Mucosa of descending colon (tissue), 3 donors: ENCODE measurements at regions not wholly inside any gene's neighbourhood (a gene's known extent, or its start where the extent isn't known, plus 50 kb on each side); places are given as distances from the start of the nearest gene placed in this dataset.

ENCODE experiments used
- ATAC-seq: fragments of 200-7000 bp; cut with Tn5 transposase; one replicate; pipeline ENCODE4 v1.9.1; 2020; ENCODE audit warnings: mild to moderate bottlenecking, moderate library complexity
- DNase-seq, 3 donors: peaks; one replicate each; pipeline ENCODE4 v3.0.0-alpha.2; 2020
- H3K36me3 ChIP-seq: fragments of 200-600 bp; one replicate; pipeline ENCODE4 v1.8.0; 2021; ENCODE audit warnings: low read depth, mild to moderate bottlenecking
- H3K4me1 ChIP-seq: fragments of 200-600 bp; one replicate; pipeline ENCODE4 v1.8.0; 2021; ENCODE audit warnings: low read depth, mild to moderate bottlenecking
- H3K4me3 ChIP-seq: fragments of 200-600 bp; one replicate; pipeline ENCODE4 v1.8.0; 2021; ENCODE audit warnings: mild to moderate bottlenecking
- H3K9me3 ChIP-seq: fragments of 200-600 bp; one replicate; pipeline ENCODE4 v1.8.0; 2021; ENCODE audit warnings: mild to moderate bottlenecking
- intact Hi-C, 2 donors: fragments of 100-400 bp; cut with DNase I in 1 of 2; cut with micrococcal nuclease in 1 of 2; formaldehyde crosslinking; loops; one replicate each; pipeline versions ENCODE4 v1.11.0 to v1.11.1; 2022; cut with DNase I, micrococcal nuclease
- TF ChIP-seq, protein P1 (sequence below): fragments of 200-600 bp; IDR thresholded peaks from one replicate; pipeline ENCODE4 v1.8.0; 2022; ENCODE audit warnings: antibody characterized with exemption, mild to moderate bottlenecking
- donor health status: DM: no; HTN: no; CAD: no; lungs with moderate emphysema.
- donor health status: DM: no; HTN: no; CAD: no.
- donor health status: DM: no; HTN: yes; CAD: no.

DNA sequence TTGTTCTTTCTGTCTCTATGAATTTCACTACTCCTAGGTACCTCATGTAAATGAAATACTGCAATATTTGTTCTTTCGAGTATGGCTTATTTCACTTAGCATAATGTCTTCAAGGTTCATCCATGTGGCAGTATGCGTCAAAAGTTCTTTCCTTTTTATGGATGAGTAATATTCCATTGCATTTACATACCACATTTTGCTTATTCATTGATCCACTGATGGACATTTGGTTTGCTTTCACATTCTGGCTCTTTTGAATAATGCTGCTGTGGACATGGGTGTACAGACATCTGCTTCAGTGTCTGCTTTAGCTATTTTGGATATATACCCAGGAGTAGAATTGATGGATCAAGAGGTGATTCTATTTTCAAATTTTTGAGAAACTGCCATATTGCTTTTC is 144.2 kb upstream of the PAPPA start:
- DNase-seq: no peak
- Histone ChIP-seq H3K36me3 (no peaks in the 10 kb centered on the region), H3K4me3 (no peak overlapping the region), H3K9me3 (no peaks in the 10 kb centered on the region), H3K4me1 (no peaks in the 10 kb centered on the region)
- TF ChIP-seq, protein P1, sequence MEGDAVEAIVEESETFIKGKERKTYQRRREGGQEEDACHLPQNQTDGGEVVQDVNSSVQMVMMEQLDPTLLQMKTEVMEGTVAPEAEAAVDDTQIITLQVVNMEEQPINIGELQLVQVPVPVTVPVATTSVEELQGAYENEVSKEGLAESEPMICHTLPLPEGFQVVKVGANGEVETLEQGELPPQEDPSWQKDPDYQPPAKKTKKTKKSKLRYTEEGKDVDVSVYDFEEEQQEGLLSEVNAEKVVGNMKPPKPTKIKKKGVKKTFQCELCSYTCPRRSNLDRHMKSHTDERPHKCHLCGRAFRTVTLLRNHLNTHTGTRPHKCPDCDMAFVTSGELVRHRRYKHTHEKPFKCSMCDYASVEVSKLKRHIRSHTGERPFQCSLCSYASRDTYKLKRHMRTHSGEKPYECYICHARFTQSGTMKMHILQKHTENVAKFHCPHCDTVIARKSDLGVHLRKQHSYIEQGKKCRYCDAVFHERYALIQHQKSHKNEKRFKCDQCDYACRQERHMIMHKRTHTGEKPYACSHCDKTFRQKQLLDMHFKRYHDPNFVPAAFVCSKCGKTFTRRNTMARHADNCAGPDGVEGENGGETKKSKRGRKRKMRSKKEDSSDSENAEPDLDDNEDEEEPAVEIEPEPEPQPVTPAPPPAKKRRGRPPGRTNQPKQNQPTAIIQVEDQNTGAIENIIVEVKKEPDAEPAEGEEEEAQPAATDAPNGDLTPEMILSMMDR: no peak
- ATAC-seq: no peak
- intact Hi-C loops: no loop called here

DNA sequence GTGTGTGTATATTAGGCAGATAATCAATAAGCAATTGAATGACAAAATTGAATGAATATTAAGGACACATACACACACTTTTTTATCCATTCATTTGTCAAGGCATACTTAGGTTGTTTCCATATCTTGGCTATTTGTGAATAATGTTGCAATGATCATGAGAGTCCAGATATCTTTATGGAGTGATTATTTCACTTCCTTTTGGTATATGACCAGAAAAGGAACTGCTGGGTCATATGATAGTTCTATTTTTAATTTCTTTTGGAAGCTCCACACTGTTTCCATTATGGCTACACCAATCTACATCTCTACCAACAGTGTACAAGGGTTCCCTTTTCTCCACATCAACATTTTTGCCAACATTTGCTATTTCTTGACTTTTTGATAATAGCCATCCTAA is 137.7 kb upstream of the PAPPA start:
- Histone ChIP-seq H3K4me3 (no peak overlapping the region), H3K9me3 (no peaks in the 10 kb centered on the region), H3K36me3 (no peaks in the 10 kb centered on the region), H3K4me1 (no peaks in the 10 kb centered on the region)
- intact Hi-C loops: no loop called here
- ATAC-seq (no peak), DNase-seq (no peak)
- TF ChIP-seq, protein P1: no peak

DNA sequence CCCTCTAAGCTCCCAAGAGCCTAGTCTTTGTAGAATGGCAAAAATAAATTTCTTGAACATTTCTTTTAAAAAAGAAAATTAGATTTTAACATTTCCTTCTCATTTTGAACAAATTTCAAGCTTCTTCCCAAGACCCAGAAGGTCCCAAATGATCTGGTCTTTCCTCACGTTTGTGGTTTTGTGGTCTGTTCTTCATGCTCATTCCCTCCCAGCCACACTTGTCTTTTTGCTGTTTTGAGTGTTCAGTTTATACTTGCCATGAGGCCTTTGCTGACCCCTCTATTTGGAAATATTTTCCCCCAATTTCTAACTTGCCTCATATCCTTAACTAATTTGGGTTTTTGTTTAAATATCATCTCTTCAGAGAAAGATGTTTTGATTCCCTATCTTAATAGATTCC is 133.4 kb upstream of the PAPPA start:
- TF ChIP-seq, protein P1: no peak
- ATAC-seq: no peak
- H3K4me1 ChIP-seq: no peaks in the 10 kb centered on the region
- H3K4me3 ChIP-seq: no peak overlapping the region
- H3K36me3 ChIP-seq: no peaks in the 10 kb centered on the region
- no peaks in the 10 kb centered on the region for H3K9me3 ChIP-seq
- intact Hi-C loops: no loop called here
- no peak for DNase-seq

DNA sequence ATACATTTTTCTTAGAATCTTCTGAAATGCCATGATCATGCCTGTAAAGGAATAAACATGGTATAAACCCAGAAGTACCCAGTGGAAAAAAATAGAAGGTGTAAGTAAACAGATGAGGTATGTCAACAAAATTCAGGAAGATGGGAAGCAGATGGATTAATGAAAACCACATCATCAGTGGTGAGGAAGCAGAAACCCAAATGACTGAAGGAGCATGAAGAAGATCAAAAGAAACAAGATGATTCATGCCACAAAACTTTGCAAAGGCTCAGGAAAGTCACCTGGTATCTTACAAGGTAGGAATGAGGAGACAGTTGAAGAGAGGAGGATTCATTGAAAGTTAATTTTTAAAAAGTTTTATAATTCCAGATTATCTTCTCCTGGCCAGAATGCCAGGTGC is 132.8 kb upstream of the PAPPA start:
- no peak overlapping the region for H3K4me3 ChIP-seq
- ATAC-seq: no peak
- DNase-seq: no peak
- no peaks in the 10 kb centered on the region for H3K36me3 ChIP-seq
- TF ChIP-seq, protein P1: no peak
- H3K9me3 ChIP-seq: no peaks in the 10 kb centered on the region
- H3K4me1 ChIP-seq: no peaks in the 10 kb centered on the region
- intact Hi-C loops: no loop called here

DNA sequence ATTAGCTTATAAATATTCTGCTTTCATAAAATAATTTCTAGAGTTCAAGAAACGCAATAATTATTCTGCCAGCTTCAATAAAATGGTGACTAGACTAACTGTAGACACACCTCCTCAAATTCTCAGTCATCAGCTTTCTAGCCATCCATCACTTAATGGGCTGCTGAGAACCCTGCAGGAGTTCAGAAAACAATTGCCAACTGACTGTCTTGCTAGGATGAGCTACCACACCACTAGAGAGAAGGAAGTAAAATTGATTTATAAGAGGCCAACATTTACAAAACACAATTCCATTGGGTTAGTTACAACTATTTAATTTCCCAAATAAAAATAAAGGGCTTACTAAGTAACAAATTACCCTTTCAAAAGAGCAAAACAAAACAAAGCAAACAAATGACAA is 126.5 kb upstream of the PAPPA start:
- DNase-seq (no peak), ATAC-seq (no peak)
- TF ChIP-seq, protein P1: no peak
- Histone ChIP-seq H3K4me1 (no peaks in the 10 kb centered on the region), H3K36me3 (no peaks in the 10 kb centered on the region), H3K4me3 (no peak overlapping the region), H3K9me3 (peaks cover 5% of the 10 kb centered on the region)
- intact Hi-C loops: no loop called here

DNA sequence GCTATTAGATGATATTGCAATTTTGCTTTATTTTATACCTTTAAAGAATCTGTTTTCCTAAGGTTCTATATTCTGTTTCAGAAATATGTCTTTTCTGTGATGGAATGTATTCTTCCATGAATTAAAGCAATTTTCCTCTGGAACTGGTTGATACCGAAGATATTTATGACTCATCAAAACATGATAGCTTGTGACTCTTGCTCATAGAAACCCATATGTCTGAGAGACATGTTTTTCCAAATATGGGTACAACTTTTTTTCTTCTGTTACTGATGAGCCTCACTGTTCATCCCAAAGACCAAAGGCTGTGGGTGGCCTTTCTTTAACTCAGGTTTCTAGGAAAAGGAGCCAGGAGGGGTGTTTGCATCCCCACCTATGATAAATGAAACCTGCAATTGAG is 126.1 kb upstream of the PAPPA start:
- TF ChIP-seq, protein P1: no peak

More for the DNA sequence above, 126.1 kb upstream of the PAPPA start:
- Histone ChIP-seq H3K9me3 (peaks cover 5% of the 10 kb centered on the region), H3K36me3 (no peaks in the 10 kb centered on the region), H3K4me1 (no peaks in the 10 kb centered on the region), H3K4me3 (no peak overlapping the region)
- DNase-seq (no peak), ATAC-seq (no peak)
- intact Hi-C loops: no loop called here
